ENCODE measurements at regions not wholly inside any gene's neighbourhood (a gene's known extent, or its start where the extent isn't known, plus 50 kb on each side); places are given as distances from the start of the nearest gene placed in this dataset.

GRCh38 chr12:59158681-59159080 lies 238.4 kb upstream of the LRIG3 start:
- TF ChIP-seq CTCF (conservative IDR thresholded peaks at IDR 0.05): no peak
- no peak for TF ChIP-seq ZFX (IDR thresholded peaks at IDR 0.05)
